Skeletal muscle satellite cell (primary cell): ENCODE measurements at regions not wholly inside any gene's neighbourhood (a gene's known extent, or its start where the extent isn't known, plus 50 kb on each side); places are given as distances from the start of the nearest gene placed in this dataset.

Experiments used
- H3K27me3 ChIP-seq: 2 replicates; pipeline ENCODE4 v1.7.0; 2013; ENCODE audit warnings: low read length; ENCODE audit not compliant: control insufficient read depth, insufficient read depth
- H3K36me3 ChIP-seq: 2 replicates; pipeline ENCODE4 v1.7.0; 2013; ENCODE audit warnings: mild to moderate bottlenecking, control low read depth, low read length; ENCODE audit not compliant: insufficient read depth
- H3K4me1 ChIP-seq: 2 replicates; pipeline ENCODE4 v1.7.0; 2013; ENCODE audit warnings: low read length; ENCODE audit not compliant: control insufficient read depth, insufficient read depth
- H3K4me2 ChIP-seq: 2 replicates; pipeline ENCODE4 v1.7.0; 2013; ENCODE audit warnings: mild to moderate bottlenecking, low read length
- H3K4me3 ChIP-seq: 2 replicates; pipeline ENCODE4 v1.7.0; 2013; ENCODE audit warnings: low read length
- H3K9ac ChIP-seq: 2 replicates; pipeline ENCODE4 v1.7.0; 2013; ENCODE audit warnings: mild to moderate bottlenecking, low read depth, low read length, moderate library complexity
- H3K9me3 ChIP-seq: replicated peaks from 2 replicates; pipeline ENCODE4 v1.7.0; 2013; ENCODE audit warnings: mild to moderate bottlenecking, control low read depth, low read length

DNA sequence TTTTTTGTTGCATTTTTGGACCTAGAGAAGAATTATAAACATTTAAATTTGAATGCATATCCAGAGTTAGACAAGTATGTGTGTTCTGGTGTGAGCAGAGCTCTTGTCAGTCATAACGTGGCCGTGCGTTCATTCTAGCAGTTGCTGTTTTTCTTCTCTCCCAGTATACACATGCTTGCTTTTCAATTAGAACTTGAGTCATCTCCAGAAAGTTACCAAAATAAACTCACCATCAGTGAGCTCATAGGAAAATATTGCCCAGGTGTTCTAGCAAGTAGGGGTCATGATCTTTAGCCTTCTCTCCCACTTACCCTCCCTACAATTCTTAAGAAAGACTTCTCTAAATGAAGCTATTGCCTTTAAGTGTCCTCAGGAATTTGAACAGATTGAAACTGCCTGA is 247.5 kb upstream of the TUT7 start:
- Histone ChIP-seq H3K4me2 (no peak overlapping the region), H3K4me3 (no peak overlapping the region), H3K27me3 (no peaks in the 10 kb centered on the region), H3K36me3 (no peaks in the 10 kb centered on the region), H3K9ac (no peak overlapping the region), H3K9me3 (no peaks in the 10 kb centered on the region), H3K4me1 (peaks cover 49% of the 10 kb centered on the region)

DNA sequence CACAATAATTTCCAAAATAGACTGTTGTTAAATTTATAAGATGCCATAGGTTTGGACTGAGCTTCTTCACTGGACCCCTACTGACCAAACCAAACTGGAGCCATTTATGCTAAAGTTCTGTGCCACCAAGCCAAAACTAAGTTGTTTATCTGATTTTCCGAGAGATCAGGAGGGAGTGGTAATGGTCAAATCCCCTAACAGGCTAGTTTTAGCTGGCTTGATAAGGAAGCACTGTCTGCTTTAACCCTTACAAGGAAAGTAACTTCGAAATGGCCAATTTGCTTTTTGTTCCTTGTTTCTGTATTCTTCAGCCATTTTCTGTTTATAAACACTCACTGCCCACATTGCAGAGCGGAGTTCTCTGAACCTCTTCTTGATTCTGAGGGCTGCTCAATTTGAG is 246.8 kb upstream of the TUT7 start:
- H3K27me3 ChIP-seq, result no peaks in the 10 kb centered on the region
- H3K4me3 ChIP-seq, result no peak overlapping the region
- H3K36me3 ChIP-seq, result no peaks in the 10 kb centered on the region
- no peak overlapping the region for H3K4me2 ChIP-seq
- no peaks in the 10 kb centered on the region for H3K9me3 ChIP-seq
- H3K4me1 ChIP-seq, result peaks cover 49% of the 10 kb centered on the region
- no peak overlapping the region for H3K9ac ChIP-seq

DNA sequence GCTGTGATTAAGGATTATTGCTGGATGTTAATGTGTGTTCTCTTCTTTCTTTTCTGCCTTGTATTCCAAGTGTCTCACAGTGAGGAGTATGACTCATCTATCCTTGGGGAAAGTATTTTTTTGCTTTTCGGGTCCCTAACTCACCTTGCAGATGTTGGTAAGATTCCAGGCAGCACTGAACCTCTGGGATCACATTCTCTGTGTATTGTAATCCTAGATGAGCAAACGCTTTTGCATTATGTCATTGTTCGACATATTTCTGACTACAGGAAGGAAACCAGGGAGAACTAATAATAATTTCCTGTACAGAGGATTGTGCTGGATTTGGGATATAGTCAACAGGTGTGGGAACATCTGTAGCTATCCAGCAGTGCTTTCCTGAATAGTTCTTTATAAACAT is 246.1 kb upstream of the TUT7 start:
- Histone ChIP-seq H3K36me3 (no peaks in the 10 kb centered on the region), H3K9me3 (no peaks in the 10 kb centered on the region), H3K4me3 (no peak overlapping the region), H3K4me2 (peak overlapping the region; percentile 11), H3K9ac (no peak overlapping the region), H3K27me3 (no peaks in the 10 kb centered on the region), H3K4me1 (peaks cover 46% of the 10 kb centered on the region)

DNA sequence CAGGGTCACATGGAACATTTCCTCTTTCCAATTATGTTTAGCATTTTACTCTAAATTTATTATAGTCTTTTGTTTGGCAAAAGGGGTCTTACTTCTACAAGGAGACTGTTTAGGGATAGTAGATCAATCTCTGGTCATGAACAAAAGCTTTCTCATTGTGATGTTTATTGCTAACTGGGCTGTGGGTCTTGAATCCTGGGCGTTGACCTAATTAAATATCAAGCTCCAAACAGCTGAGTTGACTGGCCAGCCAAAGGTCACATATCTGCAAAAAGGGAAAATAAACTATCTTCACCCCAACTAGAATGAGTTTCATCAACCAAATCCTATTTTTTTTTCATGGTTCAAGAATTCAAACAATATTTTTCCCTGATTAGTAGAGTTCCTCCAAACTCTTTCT is 245.4 kb upstream of the TUT7 start:
- Histone ChIP-seq H3K4me3 (no peak overlapping the region), H3K27me3 (no peaks in the 10 kb centered on the region), H3K4me2 (no peak overlapping the region), H3K4me1 (peaks cover 38% of the 10 kb centered on the region), H3K36me3 (no peaks in the 10 kb centered on the region), H3K9ac (no peak overlapping the region), H3K9me3 (no peaks in the 10 kb centered on the region)

DNA sequence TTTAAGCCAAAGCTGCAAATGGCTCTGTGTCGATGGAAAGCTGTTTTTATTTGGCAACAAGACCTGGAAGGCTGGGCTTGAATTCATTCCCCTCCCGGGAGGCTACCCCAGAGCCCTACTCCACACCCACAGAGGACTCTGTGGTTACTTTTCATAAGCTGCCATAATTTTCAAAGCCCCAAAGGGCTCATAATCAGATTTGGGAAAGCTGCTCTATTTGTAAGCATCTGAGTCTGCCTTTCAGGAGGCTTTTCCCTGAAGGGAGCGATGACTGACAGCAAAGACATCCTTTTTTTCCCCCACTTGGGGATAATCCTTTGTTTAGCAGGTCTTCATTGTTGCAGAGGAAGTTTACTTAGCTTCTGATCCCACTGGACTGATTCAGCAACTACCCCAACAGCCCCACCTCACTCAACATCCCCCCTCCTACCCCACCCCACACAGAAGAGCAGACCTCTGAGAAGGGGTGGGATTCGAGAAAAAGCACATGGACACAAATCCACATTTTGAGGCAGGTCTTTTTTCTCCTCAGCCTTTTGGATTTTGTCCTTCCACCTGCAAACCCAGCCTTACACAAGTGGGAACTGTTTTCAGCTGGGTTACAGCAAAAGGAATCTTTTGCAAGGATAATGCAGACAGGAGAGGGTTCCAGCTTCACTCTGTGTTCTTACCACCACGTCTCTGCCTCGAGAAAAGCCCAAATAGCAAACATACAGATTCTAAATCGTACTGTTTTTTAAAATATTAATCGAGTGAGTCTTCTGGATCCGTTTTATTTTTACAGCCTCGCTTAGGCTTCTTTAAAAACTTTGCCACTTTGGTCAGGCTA is 244.4 kb upstream of the TUT7 start:
- no peaks in the 10 kb centered on the region for H3K36me3 ChIP-seq
- no peaks in the 10 kb centered on the region for H3K27me3 ChIP-seq
- no peaks in the 10 kb centered on the region for H3K9me3 ChIP-seq
- H3K4me2 ChIP-seq, result no peak overlapping the region
- no peak overlapping the region for H3K9ac ChIP-seq
- H3K4me1 ChIP-seq, result peaks cover 30% of the 10 kb centered on the region
- no peak overlapping the region for H3K4me3 ChIP-seq

DNA sequence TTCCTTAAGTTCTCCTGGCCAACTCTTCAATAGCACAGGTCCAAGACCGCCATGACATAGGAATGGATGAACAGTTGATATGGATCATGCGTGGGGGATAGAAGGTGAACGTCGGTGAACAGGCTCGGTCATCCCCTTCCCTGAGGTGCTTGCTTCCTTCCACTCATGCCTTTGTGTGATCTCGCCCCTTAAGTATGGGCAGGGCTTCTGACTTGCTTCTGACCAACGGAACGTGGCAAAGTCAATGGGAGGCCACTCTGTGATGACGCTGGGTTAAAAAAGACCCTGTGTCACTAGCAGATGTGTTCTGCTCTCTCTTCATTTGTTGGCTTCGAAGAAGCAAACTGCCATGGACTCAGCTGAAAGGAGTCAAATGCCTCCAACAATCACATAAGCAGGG is 240.5 kb upstream of the TUT7 start:
- no peaks in the 10 kb centered on the region for H3K9me3 ChIP-seq

DNA sequence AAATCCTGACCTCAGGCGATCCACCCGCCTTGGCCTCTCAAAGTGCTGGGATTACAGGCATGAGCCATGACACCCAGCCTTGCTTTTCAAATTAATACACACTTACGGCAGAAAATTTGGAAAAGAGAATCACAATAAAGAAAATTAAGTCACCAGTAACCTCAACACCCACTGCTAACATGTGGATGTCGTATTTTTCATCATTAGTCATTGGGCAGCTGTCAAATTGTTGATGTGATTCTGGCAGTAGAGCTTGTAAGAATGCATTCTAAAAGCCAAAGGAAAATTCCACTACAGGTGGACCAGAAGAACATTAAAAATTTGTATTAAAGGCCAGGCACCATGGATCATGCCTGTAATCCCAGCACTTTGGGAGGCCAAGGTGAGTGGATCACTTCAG is 237.3 kb upstream of the TUT7 start:
- no peaks in the 10 kb centered on the region for H3K36me3 ChIP-seq
- no peak overlapping the region for H3K4me3 ChIP-seq
- no peaks in the 10 kb centered on the region for H3K27me3 ChIP-seq
- H3K4me2 ChIP-seq, result no peak overlapping the region
- H3K9me3 ChIP-seq, result no peaks in the 10 kb centered on the region
- H3K9ac ChIP-seq, result no peak overlapping the region
- peaks cover 8% of the 10 kb centered on the region for H3K4me1 ChIP-seq

More for the DNA sequence above, 240.5 kb upstream of the TUT7 start:
- H3K4me1 ChIP-seq, result peaks cover 18% of the 10 kb centered on the region
- H3K27me3 ChIP-seq, result no peaks in the 10 kb centered on the region
- no peak overlapping the region for H3K4me2 ChIP-seq
- H3K9ac ChIP-seq, result no peak overlapping the region
- no peaks in the 10 kb centered on the region for H3K36me3 ChIP-seq
- no peak overlapping the region for H3K4me3 ChIP-seq

DNA sequence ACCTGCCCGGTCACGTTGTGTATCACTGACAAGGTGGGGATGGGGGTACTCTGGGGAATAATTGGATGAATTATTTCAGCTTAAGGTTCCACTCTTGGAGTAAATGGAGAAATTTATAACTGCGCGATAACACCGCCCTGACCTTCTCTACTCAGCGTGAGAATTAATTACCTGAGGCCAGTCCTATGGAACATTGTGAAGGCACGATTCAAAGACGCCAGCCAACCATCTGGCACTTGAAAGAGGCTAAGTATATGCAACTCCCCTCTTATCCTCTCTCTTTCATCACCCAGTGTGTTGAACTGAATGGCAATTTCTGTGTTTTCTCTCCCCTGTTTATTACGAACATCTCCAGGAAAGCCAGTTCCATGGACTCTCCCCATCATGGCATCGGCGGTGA is 235.5 kb upstream of the TUT7 start:
- no peak overlapping the region for H3K9ac ChIP-seq
- H3K4me2 ChIP-seq, result no peak overlapping the region
- H3K4me1 ChIP-seq, result peaks cover 16% of the 10 kb centered on the region
- H3K27me3 ChIP-seq, result no peaks in the 10 kb centered on the region
- no peaks in the 10 kb centered on the region for H3K9me3 ChIP-seq
- H3K36me3 ChIP-seq, result no peaks in the 10 kb centered on the region
- H3K4me3 ChIP-seq, result no peak overlapping the region

DNA sequence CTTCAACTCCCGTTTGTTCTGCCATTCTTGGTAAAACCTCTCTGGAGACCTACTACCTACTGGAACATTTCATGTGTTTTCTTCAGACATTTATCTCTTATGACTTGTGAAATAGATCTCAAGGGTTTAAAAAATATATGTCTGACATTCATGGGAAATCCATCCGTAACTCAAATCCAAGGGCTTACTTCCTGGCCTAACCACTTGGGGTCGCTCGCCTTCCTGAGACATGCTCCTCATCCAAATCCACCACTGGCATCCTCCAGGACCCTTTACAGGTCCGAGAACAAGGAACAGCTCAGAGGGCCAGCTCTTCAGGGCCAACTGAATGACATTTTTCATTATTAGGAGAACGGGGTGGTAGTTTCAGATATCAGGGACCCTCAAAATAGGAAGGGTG is 235.1 kb upstream of the TUT7 start:
- Histone ChIP-seq H3K27me3 (no peaks in the 10 kb centered on the region), H3K9ac (no peak overlapping the region), H3K4me2 (no peak overlapping the region), H3K36me3 (no peaks in the 10 kb centered on the region), H3K4me3 (no peak overlapping the region), H3K9me3 (no peaks in the 10 kb centered on the region), H3K4me1 (peaks cover 16% of the 10 kb centered on the region)

DNA sequence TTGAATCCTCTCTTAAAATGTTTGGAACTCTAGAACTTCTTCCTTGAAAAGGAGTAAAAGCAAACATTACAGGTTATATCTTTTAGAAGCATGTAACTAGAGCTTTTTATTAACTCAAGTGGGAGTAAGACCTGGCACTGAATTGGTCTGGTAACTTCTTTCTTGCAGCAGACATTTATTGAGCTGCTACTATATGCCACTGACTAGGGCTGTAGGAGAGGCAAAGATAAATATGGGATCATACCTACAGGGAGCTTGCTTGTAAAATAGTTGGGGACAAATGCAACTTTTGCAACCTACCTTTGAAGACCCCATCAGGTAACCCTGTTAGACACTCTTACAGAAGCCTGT is 231.9 kb upstream of the TUT7 start:
- H3K9me3 ChIP-seq, result no peaks in the 10 kb centered on the region
- H3K27me3 ChIP-seq, result no peaks in the 10 kb centered on the region
- no peaks in the 10 kb centered on the region for H3K36me3 ChIP-seq
- H3K4me3 ChIP-seq, result peak overlapping the region; percentile 40
- H3K9ac ChIP-seq, result peak overlapping the region; percentile 49
- peak overlapping the region; percentile 73 for H3K4me2 ChIP-seq
- peaks cover 10% of the 10 kb centered on the region for H3K4me1 ChIP-seq

DNA sequence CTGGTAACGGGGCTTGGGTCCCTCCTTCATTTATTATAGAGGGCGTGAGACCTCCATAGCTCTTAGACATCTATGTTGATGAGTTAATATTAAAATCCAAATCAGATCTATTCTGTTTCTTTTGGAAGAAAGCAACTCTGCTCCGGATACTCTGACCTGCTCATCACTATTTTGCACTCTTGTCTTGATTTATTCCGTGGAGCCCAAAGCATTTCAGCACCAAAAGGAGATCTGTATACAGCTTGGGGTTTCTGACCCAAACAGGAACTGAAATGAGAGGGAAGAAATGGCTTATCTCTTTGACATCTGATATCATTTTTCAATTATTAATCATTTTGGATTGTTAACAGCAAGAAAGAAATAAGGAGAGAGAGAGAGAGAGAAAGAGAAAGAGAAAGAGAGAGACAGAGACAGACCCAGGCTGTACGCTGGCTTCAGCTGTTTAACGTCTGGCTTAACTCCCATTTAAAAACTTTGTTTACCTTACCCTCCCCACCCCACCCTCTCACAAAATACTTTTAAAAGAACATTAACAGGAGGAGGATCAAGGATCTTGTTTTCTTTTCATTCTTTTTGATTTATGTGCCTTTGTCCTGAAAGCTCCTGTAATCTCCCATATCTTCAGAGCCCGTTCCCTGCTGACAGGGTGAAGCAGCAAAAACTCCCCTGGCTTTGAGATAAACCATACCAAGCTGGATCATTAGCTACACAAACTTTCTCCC is 231.4 kb upstream of the TUT7 start:
- H3K4me3 ChIP-seq, result peak overlapping the region; percentile 40
- H3K4me1 ChIP-seq, result peaks cover 8% of the 10 kb centered on the region
- H3K4me2 ChIP-seq, result peak overlapping the region; percentile 73
- no peaks in the 10 kb centered on the region for H3K9me3 ChIP-seq
- H3K27me3 ChIP-seq, result no peaks in the 10 kb centered on the region
- peak overlapping the region; percentile 49 for H3K9ac ChIP-seq
- H3K36me3 ChIP-seq, result no peaks in the 10 kb centered on the region

DNA sequence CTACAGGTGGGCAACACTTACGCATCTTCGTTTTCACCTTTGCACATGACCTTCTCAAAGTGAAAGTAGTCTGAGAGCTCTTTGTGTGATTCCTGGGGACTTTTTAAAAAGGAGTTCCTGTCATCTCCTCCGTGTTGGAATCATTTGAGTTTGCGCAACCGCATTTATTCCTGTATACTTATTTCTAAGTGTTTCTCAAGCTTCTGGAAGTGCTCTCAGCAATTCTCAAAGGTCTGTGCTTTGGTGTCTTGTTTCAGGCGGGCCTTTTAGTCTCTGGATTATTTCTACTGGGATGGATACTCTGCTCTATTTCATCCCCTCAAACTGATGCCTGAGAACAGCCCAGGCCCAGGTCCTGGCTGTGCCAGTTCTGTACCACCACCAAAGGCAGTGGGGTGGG is 226.5 kb upstream of the TUT7 start:
- Histone ChIP-seq H3K4me1 (peaks cover 10% of the 10 kb centered on the region), H3K27me3 (peaks cover 4% of the 10 kb centered on the region), H3K4me2 (no peak overlapping the region), H3K9ac (no peak overlapping the region), H3K4me3 (no peak overlapping the region), H3K36me3 (no peaks in the 10 kb centered on the region), H3K9me3 (no peaks in the 10 kb centered on the region)
